ENCODE measurements at regions not wholly inside any gene's neighbourhood (a gene's known extent, or its start where the extent isn't known, plus 50 kb on each side); places are given as distances from the start of the nearest gene placed in this dataset.

- H3K36me3 Mint-ChIP-seq = peaks cover 6 to 8% of the 10 kb centered on the region in 2 donors
- ATAC-seq = peak in 1 of 2 donors; percentile 34
These were observed 78.0 kb upstream of the HRH2 start for GRCh38 chr5:175579742-175580432.

DNA sequence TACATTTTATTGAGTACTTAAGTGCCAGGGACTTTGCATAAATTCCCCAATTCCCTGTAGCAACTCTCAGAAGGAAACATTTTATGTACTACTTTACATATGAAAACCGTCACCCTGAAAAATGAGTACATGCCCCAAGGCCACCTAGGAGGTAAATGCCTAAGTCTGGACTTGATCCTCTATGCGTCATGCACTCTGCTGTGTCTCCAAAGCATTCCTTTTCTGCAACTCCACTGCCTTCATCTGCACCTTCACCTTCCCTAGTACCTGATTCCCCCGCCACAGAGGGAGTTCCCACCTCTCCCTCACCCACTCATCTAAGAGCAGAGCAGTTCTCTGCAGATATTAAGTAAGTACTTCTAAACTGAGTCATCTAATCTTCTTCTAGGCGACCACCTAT is 75.2 kb upstream of the HRH2 start:
- ATAC-seq = no peak
- H3K27ac Mint-ChIP-seq = peak overlapping the region in 1 of 2 donors; percentile 8
- peaks cover 11 to 18% of the 10 kb centered on the region in 2 donors for H3K36me3 Mint-ChIP-seq
- H3K9me3 Mint-ChIP-seq = peaks cover 14 to 22% of the 10 kb centered on the region in 2 donors
- no peak for DNase-seq (ENCODE audit: low spot score in 2 of 2)

More at GRCh38 chr5:175579742-175580432, 78.0 kb upstream of the HRH2 start:
- H3K27ac Mint-ChIP-seq = no peak overlapping the region
- DNase-seq (ENCODE audit: low spot score in 2 of 2) = no peak
- peaks cover 5 to 10% of the 10 kb centered on the region in 2 donors for H3K9me3 Mint-ChIP-seq

- Mint-ChIP-seq H3K36me3 (peaks cover 11 to 18% of the 10 kb centered on the region in 2 donors), H3K27ac (no peak overlapping the region), H3K9me3 (peaks cover 14 to 22% of the 10 kb centered on the region in 2 donors)
- no peak for ATAC-seq
- no peak for DNase-seq (ENCODE audit: low spot score in 2 of 2)
These were observed 72.3 kb upstream of the HRH2 start for GRCh38 chr5:175585567-175585966.

GRCh38 chr5:175588709-175589429 is 69.0 kb upstream of the HRH2 start:
- no peak for DNase-seq (ENCODE audit: low spot score in 2 of 2)
- ATAC-seq = no peak
- Mint-ChIP-seq H3K36me3 (peaks cover 6 to 10% of the 10 kb centered on the region in 2 donors), H3K9me3 (peaks cover 9 to 11% of the 10 kb centered on the region in 2 donors), H3K27ac (peak overlapping the region in 1 of 2 donors; percentile 38)

DNA sequence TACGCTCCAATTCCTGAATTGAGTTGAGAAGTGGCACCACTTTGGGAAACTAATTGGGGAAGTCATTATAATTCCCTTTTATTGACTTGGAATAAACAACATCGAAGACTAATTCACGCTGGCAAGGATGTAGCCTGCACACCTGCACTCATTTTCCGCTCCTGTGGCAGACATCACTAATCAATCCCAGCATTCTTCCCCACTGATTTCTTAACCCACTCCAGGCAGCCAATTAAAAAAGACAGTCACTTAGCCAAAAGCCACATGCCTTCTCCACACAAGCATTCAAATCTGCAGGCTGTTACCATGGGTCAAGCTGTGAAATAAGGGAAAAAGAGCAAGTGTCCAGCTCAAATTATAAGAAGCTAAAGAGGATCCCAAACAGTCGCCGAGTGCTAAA is 68.2 kb upstream of the HRH2 start:
- Mint-ChIP-seq H3K27ac (no peak overlapping the region), H3K36me3 (peaks cover 6 to 16% of the 10 kb centered on the region in 2 donors), H3K9me3 (peaks cover 9 to 20% of the 10 kb centered on the region in 2 donors)
- ATAC-seq (no peak), DNase-seq (ENCODE audit: low spot score in 2 of 2) (no peak)

DNA sequence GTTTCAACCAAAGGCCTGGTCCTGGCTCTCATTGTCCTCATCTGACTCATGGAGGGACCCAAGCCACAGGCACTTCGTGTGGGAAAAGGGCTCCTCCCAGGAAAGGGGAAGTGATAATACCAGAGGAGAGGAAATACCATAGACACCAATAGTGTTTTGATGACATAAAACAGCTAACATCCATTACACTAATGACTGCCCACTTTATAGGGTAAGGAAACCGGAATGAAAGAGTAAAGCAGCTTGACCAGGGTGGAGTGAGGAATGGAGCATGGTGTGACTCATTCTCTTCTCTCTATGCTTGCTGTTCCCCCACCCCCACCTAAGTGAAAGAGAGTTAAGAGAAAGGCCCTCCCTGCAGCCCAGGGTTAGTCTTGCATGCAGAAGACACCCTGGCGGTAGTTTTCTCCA is 67.4 kb upstream of the HRH2 start:
- peaks cover 6 to 16% of the 10 kb centered on the region in 2 donors for H3K36me3 Mint-ChIP-seq
- no peak overlapping the region for H3K27ac Mint-ChIP-seq
- no peak for DNase-seq (ENCODE audit: low spot score in 2 of 2)
- peaks cover 9 to 21% of the 10 kb centered on the region in 2 donors for H3K9me3 Mint-ChIP-seq
- ATAC-seq = no peak

GRCh38 chr5:175591293-175591692 is 66.6 kb upstream of the HRH2 start:
- H3K9me3 Mint-ChIP-seq = peaks cover 4 to 13% of the 10 kb centered on the region in 2 donors
- H3K27ac Mint-ChIP-seq = no peak overlapping the region
- H3K36me3 Mint-ChIP-seq = peaks cover 4 to 9% of the 10 kb centered on the region in 2 donors
- DNase-seq (ENCODE audit: low spot score in 2 of 2) = no peak
- ATAC-seq = no peak

- H3K36me3 Mint-ChIP-seq = peaks cover 0 to 6% of the 10 kb centered on the region in 2 donors
- peak overlapping the region in 1 of 2 donors; percentile 28 for H3K27ac Mint-ChIP-seq
- ATAC-seq (no peak), DNase-seq (ENCODE audit: low spot score in 2 of 2) (no peak)
- H3K9me3 Mint-ChIP-seq = peaks cover 0 to 9% of the 10 kb centered on the region in 2 donors
These were observed 64.1 kb upstream of the HRH2 start for GRCh38 chr5:175593794-175594193.

DNA sequence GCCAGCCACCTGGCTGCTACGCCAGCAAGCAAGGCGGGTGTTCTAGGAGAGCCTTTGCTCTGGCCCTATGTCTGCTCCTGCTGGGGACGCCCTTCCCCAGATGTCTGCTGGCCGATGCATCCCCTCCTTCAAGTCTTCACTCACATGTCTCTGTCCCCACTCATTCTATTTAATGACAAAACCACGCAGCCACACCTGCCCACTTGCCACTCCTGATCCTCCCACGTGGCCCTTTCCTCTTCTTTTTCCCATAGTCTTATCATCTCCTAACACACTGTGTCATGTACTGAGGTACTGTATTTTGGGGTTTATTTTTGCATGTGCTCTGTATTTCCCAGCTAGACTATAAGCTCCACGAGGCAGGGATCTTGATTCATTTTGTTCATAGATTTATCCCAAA is 62.0 kb upstream of the HRH2 start:
- Mint-ChIP-seq H3K36me3 (peaks cover 0 to 6% of the 10 kb centered on the region in 2 donors), H3K9me3 (peaks cover 0 to 9% of the 10 kb centered on the region in 2 donors), H3K27ac (no peak overlapping the region)
- DNase-seq (ENCODE audit: low spot score in 2 of 2) = no peak
- ATAC-seq = no peak

GRCh38 chr5:175596761-175597189 is 61.1 kb upstream of the HRH2 start:
- no peak for ATAC-seq
- H3K27ac Mint-ChIP-seq = no peak overlapping the region
- H3K36me3 Mint-ChIP-seq = peaks cover 0 to 6% of the 10 kb centered on the region in 2 donors
- no peak for DNase-seq (ENCODE audit: low spot score in 2 of 2)
- peaks cover 0 to 9% of the 10 kb centered on the region in 2 donors for H3K9me3 Mint-ChIP-seq

DNA sequence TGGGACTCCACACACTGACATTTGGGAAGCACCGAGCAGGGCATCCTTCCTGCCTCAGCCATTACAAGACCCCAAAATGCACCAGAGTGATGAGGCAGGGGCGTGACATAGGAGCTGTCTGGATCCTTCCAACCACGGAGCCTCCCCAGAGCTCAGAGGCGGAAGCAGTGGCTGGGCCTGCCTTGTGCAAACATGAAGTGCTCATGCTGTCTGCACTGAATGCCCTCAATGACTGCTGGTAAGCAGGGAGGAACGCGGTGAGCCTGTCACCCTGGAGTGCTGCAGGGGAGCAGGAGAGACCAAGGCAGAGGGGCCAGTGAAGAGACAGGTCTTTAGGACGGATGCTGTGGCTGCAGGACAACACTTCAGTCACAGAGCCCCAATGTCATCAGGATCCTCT is 60.2 kb upstream of the HRH2 start:
- Mint-ChIP-seq H3K36me3 (peaks cover 0 to 6% of the 10 kb centered on the region in 2 donors), H3K9me3 (peaks cover 0 to 9% of the 10 kb centered on the region in 2 donors), H3K27ac (no peak overlapping the region)
- no peak for ATAC-seq
- no peak for DNase-seq (ENCODE audit: low spot score in 2 of 2)

- Mint-ChIP-seq H3K36me3 (peaks cover 0 to 6% of the 10 kb centered on the region in 2 donors), H3K9me3 (peaks cover 0 to 9% of the 10 kb centered on the region in 2 donors)
These were observed 59.1 kb upstream of the HRH2 start for GRCh38 chr5:175598774-175599173.

DNA sequence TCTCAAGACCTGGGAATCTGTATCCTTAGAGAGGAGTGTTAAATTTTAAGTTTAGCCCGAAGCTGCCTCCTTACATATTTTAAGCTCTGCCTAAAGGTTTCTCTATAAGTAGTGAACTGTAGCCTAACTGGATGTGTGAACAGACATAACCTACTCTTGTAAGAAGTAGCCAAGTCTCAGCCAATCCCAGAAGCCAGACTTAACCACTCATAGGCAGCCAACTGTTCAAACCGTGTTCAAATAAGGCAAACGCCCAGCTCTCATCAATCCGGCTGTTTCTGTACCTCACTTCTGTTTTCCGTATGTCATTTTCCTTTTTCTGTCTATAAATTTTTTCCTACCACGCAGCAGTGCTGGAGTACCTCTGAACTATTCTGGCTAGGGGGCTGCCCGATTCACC is 58.7 kb upstream of the HRH2 start:
- Mint-ChIP-seq H3K36me3 (peaks cover 0 to 5% of the 10 kb centered on the region in 2 donors), H3K9me3 (peaks cover 0 to 6% of the 10 kb centered on the region in 2 donors), H3K27ac (no peak overlapping the region)
- DNase-seq (ENCODE audit: low spot score in 2 of 2) = no peak
- no peak for ATAC-seq

More at GRCh38 chr5:175598774-175599173, 59.1 kb upstream of the HRH2 start:
- no peak for ATAC-seq
- H3K27ac Mint-ChIP-seq = no peak overlapping the region
- DNase-seq (ENCODE audit: low spot score in 2 of 2) = no peak

DNA sequence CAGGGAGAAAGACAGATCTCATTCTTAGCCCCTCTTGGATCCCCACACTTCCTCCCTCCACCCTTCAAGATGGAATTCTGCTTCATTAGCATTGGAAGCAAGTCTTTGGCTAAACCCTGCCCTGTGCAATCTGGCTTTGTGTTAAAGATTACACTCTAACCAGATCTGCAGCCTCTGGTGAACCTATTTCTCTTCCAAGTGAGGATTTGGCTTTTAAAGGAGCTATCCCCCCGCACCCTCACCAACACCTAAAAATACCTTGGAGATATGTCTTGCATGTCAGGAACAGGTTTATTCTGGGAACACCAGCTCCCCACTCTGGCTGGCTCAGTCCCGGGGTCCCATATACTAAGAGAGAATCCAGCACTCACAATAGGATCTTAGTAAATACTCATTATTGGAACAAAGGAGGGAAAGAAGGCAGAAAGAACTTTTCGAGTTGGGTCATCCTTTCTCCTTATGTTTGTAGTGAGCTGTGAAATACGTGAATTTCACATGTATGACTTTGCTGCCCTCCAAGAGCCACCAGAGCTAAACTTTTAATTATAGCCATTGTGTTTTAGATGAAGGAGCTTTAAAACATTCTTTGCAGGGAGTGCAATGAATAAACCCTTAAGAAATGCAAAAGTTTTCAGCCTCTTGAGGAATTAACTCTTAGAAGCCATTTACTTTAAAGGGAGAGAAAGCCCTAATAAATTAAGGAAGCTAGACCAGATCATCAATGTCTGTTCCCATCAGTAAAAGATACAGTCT is 53.7 kb upstream of the HRH2 start:
- no peak for ATAC-seq
- no peak for DNase-seq (ENCODE audit: low spot score in 2 of 2)
- Mint-ChIP-seq H3K9me3 (peaks cover 0 to 9% of the 10 kb centered on the region in 2 donors), H3K36me3 (no peaks in the 10 kb centered on the region), H3K27ac (no peak overlapping the region)

- ATAC-seq (no peak), DNase-seq (ENCODE audit: low spot score in 2 of 2) (no peak)
- Mint-ChIP-seq H3K27ac (no peak overlapping the region), H3K9me3 (peaks cover 0 to 14% of the 10 kb centered on the region in 2 donors), H3K36me3 (peaks cover 0 to 5% of the 10 kb centered on the region in 2 donors)
These were observed 51.5 kb upstream of the HRH2 start for GRCh38 chr5:175606409-175606808.
